ENCODE measurements at regions not wholly inside any gene's neighbourhood (a gene's known extent, or its start where the extent isn't known, plus 50 kb on each side); places are given as distances from the start of the nearest gene placed in this dataset.

- DNase-seq, result no peak
- intact Hi-C loops (cut with DNase I), result no loop called here
- TF ChIP-seq POLR2AphosphoS5 (IDR thresholded peaks at IDR 0.05), result no peak
- no peak for TF ChIP-seq EP300 (IDR thresholded peaks at IDR 0.05)
- no peak for TF ChIP-seq CTCF (IDR thresholded peaks at IDR 0.05)
- TF ChIP-seq POLR2A (IDR thresholded peaks at IDR 0.05), result no peak
- 88 to 94% methylated on average over 6 of the region's 6 CpGs for WGBS, 2 donors
- Histone ChIP-seq H3K4me1 (peaks cover 0 to 3% (median 0%) of the 10 kb centered on the region in 4 donors), H3K27ac (no peak overlapping the region), H3K27me3 (no peaks in the 10 kb centered on the region), H3K4me3 (no peak overlapping the region), H3K9me3 (no peaks in the 10 kb centered on the region), H3K36me3 (no peaks in the 10 kb centered on the region)
These were observed 149.6 kb downstream of the SEC16B start for GRCh38 chr1:177820213-177820612.

GRCh38 chr1:177817937-177818875 is 151.7 kb downstream of the SEC16B start:
- Histone ChIP-seq H3K4me3 (no peak overlapping the region), H3K27ac (no peak overlapping the region), H3K9me3 (no peaks in the 10 kb centered on the region), H3K27me3 (no peaks in the 10 kb centered on the region), H3K36me3 (no peaks in the 10 kb centered on the region), H3K4me1 (no peaks in the 10 kb centered on the region)
- TF ChIP-seq POLR2AphosphoS5 (IDR thresholded peaks at IDR 0.05) (no peak), EP300 (IDR thresholded peaks at IDR 0.05) (no peak), POLR2A (IDR thresholded peaks at IDR 0.05) (no peak), CTCF (IDR thresholded peaks at IDR 0.05) (no peak)
- WGBS, 2 donors, result 38 to 59% methylated on average over 7 of the region's 7 CpGs
- DNase-seq, result no peak
- intact Hi-C loops (cut with DNase I), result no loop called here

- H3K9me3 ChIP-seq, result no peaks in the 10 kb centered on the region
- H3K36me3 ChIP-seq, result no peaks in the 10 kb centered on the region
- TF ChIP-seq EP300 (IDR thresholded peaks at IDR 0.05) (no peak), POLR2AphosphoS5 (IDR thresholded peaks at IDR 0.05) (no peak), POLR2A (IDR thresholded peaks at IDR 0.05) (no peak), CTCF (IDR thresholded peaks at IDR 0.05) (no peak)
- H3K4me1 ChIP-seq, result no peaks in the 10 kb centered on the region
- H3K4me3 ChIP-seq, result no peak overlapping the region
- WGBS, 2 donors, result 93 to 96% methylated on average over 13 of the region's 13 CpGs
- intact Hi-C loops (cut with DNase I), result no loop called here
- DNase-seq, result no peak
- H3K27ac ChIP-seq, result no peak overlapping the region
- no peaks in the 10 kb centered on the region for H3K27me3 ChIP-seq
These were observed 157.2 kb downstream of the SEC16B start for GRCh38 chr1:177812650-177813049.

GRCh38 chr1:177812144-177812543 is 157.7 kb downstream of the SEC16B start:
- 57 to 82% methylated on average over 3 of the region's 3 CpGs for WGBS, 2 donors
- Histone ChIP-seq H3K27ac (no peak overlapping the region), H3K9me3 (no peaks in the 10 kb centered on the region), H3K4me3 (no peak overlapping the region), H3K36me3 (no peaks in the 10 kb centered on the region), H3K4me1 (no peaks in the 10 kb centered on the region), H3K27me3 (no peaks in the 10 kb centered on the region)
- intact Hi-C loops (cut with DNase I), result no loop called here
- TF ChIP-seq CTCF (IDR thresholded peaks at IDR 0.05) (no peak), POLR2A (IDR thresholded peaks at IDR 0.05) (no peak), EP300 (IDR thresholded peaks at IDR 0.05) (no peak), POLR2AphosphoS5 (IDR thresholded peaks at IDR 0.05) (no peak)
- no peak for DNase-seq
